ENCODE measurements at regions not wholly inside any gene's neighbourhood (a gene's known extent, or its start where the extent isn't known, plus 50 kb on each side); places are given as distances from the start of the nearest gene placed in this dataset.

DNA sequence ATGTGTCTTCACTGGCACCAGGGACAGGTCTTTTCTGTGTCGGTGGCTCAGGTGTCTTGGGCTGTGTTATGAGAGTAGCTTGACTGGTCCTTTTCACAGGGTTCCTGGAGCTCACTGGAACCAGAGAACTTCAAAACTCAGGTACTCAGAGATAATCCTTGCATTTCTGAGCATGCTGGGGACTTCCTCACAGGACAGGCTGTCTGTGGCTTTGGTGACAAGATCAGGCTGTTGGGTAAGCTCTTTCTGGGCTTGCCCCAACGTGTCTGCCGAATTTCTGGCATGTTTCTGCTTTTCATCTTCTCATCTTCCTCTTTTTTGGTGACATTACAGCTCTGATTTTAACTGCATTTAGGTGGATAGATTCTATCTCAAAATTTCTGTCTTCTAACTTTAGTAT, 270.0 kb downstream of the CDH26 start:
- Histone ChIP-seq H3K23ac (ENCODE audit: insufficient read length) (no peak overlapping the region), H3K4me2 (ENCODE audit: insufficient read depth in 1 of 2, low read depth in 2 of 2, low read length in 2 of 2) (no peak overlapping the region), H3K9ac (replicated peaks in 1 of 4; ENCODE audit: extremely low read depth in 1 of 4, low read depth in 3 of 4, low read length in 3 of 4) (no peak overlapping the region), H3K27me3 (replicated peaks in 1 of 4; ENCODE audit: control insufficient read depth in 3 of 4, extremely low read depth in 1 of 4, insufficient read depth in 3 of 4, low read length in 3 of 4) (no peaks in the 10 kb centered on the region), H3K9me3 (ENCODE audit: insufficient read depth in 2 of 2, low read depth in 1 of 2, low read length in 1 of 2) (peaks cover 0 to 3% of the 10 kb centered on the region in 2 experiments; a peak in 2 of 4 replicates), H3K27ac (ENCODE audit: low read depth, low read length) (no peak overlapping the region), H4K8ac (ENCODE audit: extremely low read depth, insufficient read depth, low read length) (no peak overlapping the region), H3K4ac (replicated peaks; ENCODE audit: insufficient read length, low read depth, low read length) (no peak overlapping the region), H3K4me3 (ENCODE audit: extremely low read depth in 1 of 4, insufficient read depth in 2 of 4, low read depth in 3 of 4, low read length in 4 of 4) (no peak overlapping the region), H2AK5ac (ENCODE audit: low read depth, low read length) (no peak overlapping the region), H3K18ac (ENCODE audit: extremely low read depth, low read length) (no peak overlapping the region), H3K14ac (ENCODE audit: insufficient read length) (no peak overlapping the region), H2BK12ac (ENCODE audit: low read depth, low read length) (no peak overlapping the region), H2BK15ac (ENCODE audit: low read length) (no peak overlapping the region), H3K36me3 (ENCODE audit: control insufficient read depth in 2 of 4, insufficient read depth in 4 of 4, low read length in 3 of 4) (no peaks in the 10 kb centered on the region), H3K56ac (replicated peaks; ENCODE audit: insufficient read length, low read depth, low read length) (no peak overlapping the region), H4K91ac (replicated peaks; ENCODE audit: insufficient read length, low read length) (no peak overlapping the region), H2BK20ac (ENCODE audit: low read length) (no peak overlapping the region), H2BK5ac (ENCODE audit: low read depth, low read length) (peak overlapping the region; percentile 63; the same call in 1 of the 2 replicates), H4K20me1 (replicated peaks in 1 of 2; ENCODE audit: control insufficient read depth in 1 of 2, insufficient read depth in 2 of 2, low read length in 2 of 2) (no peaks in the 10 kb centered on the region), H3K4me1 (replicated peaks in 1 of 4; ENCODE audit: control insufficient read depth in 3 of 4, insufficient read depth in 4 of 4, low read length in 3 of 4) (no peaks in the 10 kb centered on the region), H2AFZ (ENCODE audit: low read length) (peak overlapping the region; percentile 79; the same call in 1 of the 2 replicates), H4K5ac (ENCODE audit: insufficient read length, low read depth, low read length) (no peak overlapping the region), H3K79me2 (ENCODE audit: control insufficient read depth in 1 of 2, insufficient read depth in 2 of 2, low read length in 2 of 2) (no peaks in the 10 kb centered on the region), H3K23me2 (ENCODE audit: low read depth, low read length) (no peaks in the 10 kb centered on the region), H3K79me1 (ENCODE audit: low read depth, low read length) (no peaks in the 10 kb centered on the region), H2BK120ac (replicated peaks; ENCODE audit: low read depth, low read length) (no peak overlapping the region)
- ChIA-PET CTCF (ENCODE audit: partially characterized antibody) (interaction anchor here (0.5 to 3.5 kb wide), 2 partner anchors 16 to 1347 kb away, joined by 3 to 11 read pairs; no protein-coding TSS in a partner anchor), POLR2A (ENCODE audit: partially characterized antibody) (no interaction called here)
- no peak for DNase-seq (ENCODE audit: low read depth in 1 of 2, low spot score in 2 of 2)
- 91% methylated on average over 3 of the region's 3 CpGs; no CpG with 5 or more reads in 1 of the 2 experiments for WGBS, 2 experiments (ENCODE audit: extremely low coverage in 1 of 2, insufficient coverage in 1 of 2, insufficient read length in 1 of 2, insufficient replicate concordance in 2 of 2, low coverage in 1 of 2, low lambda C conversion rate in 2 of 2, missing lambda C conversion rate in 1 of 2)
- FAIRE-seq: no peak
- TF ChIP-seq JUND (IDR thresholded peaks at IDR 0.05; ENCODE audit: low read length) (no peak), TCF12 (IDR thresholded peaks at IDR 0.05; ENCODE audit: low read depth, low read length) (no peak), CEBPB (IDR thresholded peaks at IDR 0.05; ENCODE audit: low read depth, low read length) (no peak), YY1 (IDR thresholded peaks at IDR 0.05; ENCODE audit: low read depth, low read length) (no peak), ASH2L (IDR thresholded peaks at IDR 0.05; ENCODE audit: low read length) (no peak), EZH2 (IDR thresholded peaks at IDR 0.05; ENCODE audit: low read depth, low read length, severe bottlenecking) (no peak), SAP30 (IDR thresholded peaks at IDR 0.05; ENCODE audit: insufficient read depth, insufficient replicate concordance, low read length) (no peak)

Measured in H1 (cell line).